ENCODE measurements at regions not wholly inside any gene's neighbourhood (a gene's known extent, or its start where the extent isn't known, plus 50 kb on each side); places are given as distances from the start of the nearest gene placed in this dataset.

- TF ChIP-seq CTCF (IDR thresholded peaks at IDR 0.05; ENCODE audit: low read depth, low read length, missing input control) (no peak), FOXA1 (IDR thresholded peaks at IDR 0.05) (no peak), TAF1 (conservative IDR thresholded peaks at IDR 0.05) (no peak), RAD21 (IDR thresholded peaks at IDR 0.05) (no peak), EGR1 (IDR thresholded peaks at IDR 0.05; ENCODE audit: low read depth in 2 of 2) (no peak), JUND (IDR thresholded peaks at IDR 0.05) (no peak), SP1 (IDR thresholded peaks at IDR 0.05) (no peak), ATF3 (IDR thresholded peaks at IDR 0.05) (no peak), REST (IDR thresholded peaks at IDR 0.05) (no peak), MAX (IDR thresholded peaks at IDR 0.05) (no peak), NR2F2 (IDR thresholded peaks at IDR 0.05) (no peak)
Observed at GRCh38 chr6:84554706-84555105, 209.7 kb downstream of the TBX18 start.

All from liver (tissue), 3 donors.